ENCODE measurements at regions not wholly inside any gene's neighbourhood (a gene's known extent, or its start where the extent isn't known, plus 50 kb on each side); places are given as distances from the start of the nearest gene placed in this dataset.

GRCh38 chr12:59230334-59230733 is 310.0 kb upstream of the LRIG3 start:
- no peaks in the 10 kb centered on the region for H3K36me3 ChIP-seq
- TF ChIP-seq CTCF (IDR thresholded peaks at IDR 0.05): no peak
- no peak overlapping the region for H3K9ac ChIP-seq (ENCODE audit: low read depth in 2 of 2, low read length in 2 of 2)
- no peaks in the 10 kb centered on the region for H3K9me3 ChIP-seq
- H3K27me3 ChIP-seq: no peaks in the 10 kb centered on the region
- no peak overlapping the region for H3K27ac ChIP-seq
- H3K4me1 ChIP-seq: no peaks in the 10 kb centered on the region
- no peak for DNase-seq
- intact Hi-C loops (cut with DNase I): no loop called here
- H3K4me3 ChIP-seq: no peak overlapping the region

DNA sequence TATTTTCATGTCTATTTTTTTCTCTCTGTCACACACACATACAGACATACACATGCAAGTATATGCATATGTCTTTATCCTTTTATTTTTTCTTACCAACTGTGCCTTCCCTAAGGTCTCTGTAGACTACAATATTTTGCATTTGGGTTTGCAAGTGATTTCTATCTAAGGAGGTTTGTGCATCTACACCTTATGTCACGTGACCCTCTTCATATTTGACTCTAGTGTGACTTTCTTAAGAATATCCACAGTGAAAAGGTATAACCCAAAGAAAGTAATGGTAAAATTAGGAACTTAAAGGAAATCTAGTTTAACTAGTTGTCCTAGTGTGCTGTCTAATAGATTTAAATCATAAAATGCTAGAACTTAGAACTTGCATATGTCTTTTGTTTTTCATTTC is 298.8 kb upstream of the LRIG3 start:
- no peak for TF ChIP-seq CTCF (IDR thresholded peaks at IDR 0.05)
- Histone ChIP-seq H3K27ac (no peak overlapping the region), H3K4me3 (no peak overlapping the region), H3K36me3 (no peaks in the 10 kb centered on the region), H3K9me3 (no peaks in the 10 kb centered on the region), H3K4me1 (no peaks in the 10 kb centered on the region), H3K9ac (ENCODE audit: low read depth in 2 of 2, low read length in 2 of 2) (no peak overlapping the region), H3K27me3 (no peaks in the 10 kb centered on the region)
- intact Hi-C loops (cut with DNase I): no loop called here
- no peak for DNase-seq

- H3K27me3 ChIP-seq: no peaks in the 10 kb centered on the region
Observed at GRCh38 chr12:59196989-59197388, 276.7 kb upstream of the LRIG3 start.

DNA sequence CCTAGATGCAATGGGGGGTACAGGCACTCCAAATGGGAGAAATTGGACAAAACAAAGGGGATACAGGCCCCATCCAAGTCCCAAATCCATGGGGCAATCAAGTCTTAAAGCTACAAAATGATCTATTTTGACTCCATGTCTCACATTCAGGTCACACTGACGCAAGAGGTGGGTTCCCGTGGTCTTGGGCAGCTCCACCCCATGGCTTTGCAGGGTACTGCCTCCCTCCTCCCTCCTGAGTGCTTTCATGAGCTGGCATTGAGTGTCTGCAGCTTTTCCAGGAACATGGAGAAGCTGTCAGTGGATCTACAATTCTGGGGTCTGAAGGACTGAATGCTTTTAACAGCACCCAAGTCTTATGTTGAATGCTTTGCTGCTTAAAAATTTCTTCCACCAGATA is 274.5 kb upstream of the LRIG3 start:
- no peak for DNase-seq
- Histone ChIP-seq H3K9me3 (no peaks in the 10 kb centered on the region), H3K4me1 (no peaks in the 10 kb centered on the region), H3K4me3 (no peak overlapping the region), H3K27me3 (no peaks in the 10 kb centered on the region), H3K27ac (no peak overlapping the region), H3K9ac (ENCODE audit: low read depth in 2 of 2, low read length in 2 of 2) (no peak overlapping the region), H3K36me3 (no peaks in the 10 kb centered on the region)
- TF ChIP-seq CTCF (IDR thresholded peaks at IDR 0.05): no peak
- intact Hi-C loops (cut with DNase I): no loop called here

More at GRCh38 chr12:59196989-59197388, 276.7 kb upstream of the LRIG3 start:
- no peak for DNase-seq
- intact Hi-C loops (cut with DNase I): no loop called here
- Histone ChIP-seq H3K4me3 (no peak overlapping the region), H3K9ac (ENCODE audit: low read depth in 2 of 2, low read length in 2 of 2) (no peak overlapping the region), H3K36me3 (no peaks in the 10 kb centered on the region), H3K27ac (no peak overlapping the region), H3K9me3 (no peaks in the 10 kb centered on the region), H3K4me1 (no peaks in the 10 kb centered on the region)
- TF ChIP-seq CTCF (IDR thresholded peaks at IDR 0.05): no peak

GRCh38 chr12:59193476-59194050 is 273.3 kb upstream of the LRIG3 start:
- H3K27ac ChIP-seq: no peak overlapping the region
- intact Hi-C loops (cut with DNase I): no loop called here
- no peaks in the 10 kb centered on the region for H3K4me1 ChIP-seq
- no peaks in the 10 kb centered on the region for H3K36me3 ChIP-seq
- no peaks in the 10 kb centered on the region for H3K9me3 ChIP-seq
- no peak overlapping the region for H3K9ac ChIP-seq (ENCODE audit: low read depth in 2 of 2, low read length in 2 of 2)
- H3K4me3 ChIP-seq: no peak overlapping the region
- no peaks in the 10 kb centered on the region for H3K27me3 ChIP-seq
- no peak for DNase-seq
- TF ChIP-seq CTCF (IDR thresholded peaks at IDR 0.05): no peak

Data from colonic mucosa (tissue), 4 donors.